PC-3 (cell line): ENCODE measurements at regions not wholly inside any gene's neighbourhood (a gene's known extent, or its start where the extent isn't known, plus 50 kb on each side); places are given as distances from the start of the nearest gene placed in this dataset.

Source experiments
- ATAC-seq: fragments of 200-7000 bp; cut with Tn5 transposase; 2 replicates; pipeline ENCODE4 v1.9.1; 2020; ENCODE audit warnings: mild to moderate bottlenecking, moderate library complexity
- BruUV-seq: library from RNA; stranded (reverse); fragments of 400-500 nt; replicated peaks from 2 replicates; lab custom pipeline; 2021; lab: Mats Ljungman, UMichigan
- CTCF ChIA-PET: fragments of 300-600 bp; sonication (Branson Sonifier 250); formaldehyde crosslinking; loops from one replicate; lab custom pipeline; 2022; ENCODE audit warnings: antibody characterized with exemption; lab: Charles Lee
- POLR2A ChIA-PET: fragments of 300-600 bp; sonication (Branson Sonifier 250); formaldehyde crosslinking; loops from one replicate; lab custom pipeline; 2022; ENCODE audit warnings: antibody characterized with exemption; ENCODE audit not compliant: unreplicated experiment; lab: Charles Lee
- DNase-seq: peaks from one replicate; pipeline ENCODE4 v3.0.0-alpha.2; 2015
- H2AFZ ChIP-seq: fragments of 300-600 bp; sonication (generic); 2 replicates; pipeline ENCODE4 v1.6.0; 2016; ENCODE audit warnings: antibody characterized with exemption, low read length
- H3F3A ChIP-seq: fragments of 300-600 bp; sonication (generic); one replicate; pipeline ENCODE4 v1.6.0; 2017; ENCODE audit warnings: antibody characterized with exemption, low read length, control low read depth, mild to moderate bottlenecking; ENCODE audit not compliant: unreplicated experiment
- H3K27ac ChIP-seq: fragments of 300-600 bp; sonication (generic); 2 replicates; pipeline ENCODE4 v1.5.1; 2016; ENCODE audit warnings: mild to moderate bottlenecking, low read length
- H3K27me3 ChIP-seq: fragments of 300-600 bp; sonication (generic); 2 replicates; pipeline ENCODE4 v1.6.1; 2016; ENCODE audit warnings: low read length, mixed read lengths
- H3K36me3 ChIP-seq: fragments of 300-600 bp; sonication (generic); 2 replicates; pipeline ENCODE4 v1.6.1; 2016; ENCODE audit warnings: low read depth, mixed run types, low read length, mixed read lengths
- H3K4me1 ChIP-seq: fragments of 300-600 bp; sonication (generic); 2 replicates; pipeline ENCODE4 v1.5.1; 2016; ENCODE audit warnings: low read length; ENCODE audit not compliant: insufficient read depth
- H3K4me2 ChIP-seq: fragments of 300-600 bp; sonication (generic); 2 replicates; pipeline ENCODE4 v1.6.0; 2016; ENCODE audit warnings: low read length
- H3K4me3 ChIP-seq: fragments of 300-600 bp; sonication (generic); 2 replicates; pipeline ENCODE4 v1.5.1; 2016; ENCODE audit warnings: mild to moderate bottlenecking, low read length, mixed read lengths
- H3K79me2 ChIP-seq: fragments of 300-600 bp; sonication (generic); 2 replicates; pipeline ENCODE4 v1.6.1; 2017; ENCODE audit warnings: low read length, mixed read lengths
- H3K9ac ChIP-seq: fragments of 300-600 bp; sonication (generic); 2 replicates; pipeline ENCODE4 v1.6.0; 2016; ENCODE audit warnings: mild to moderate bottlenecking, low read length
- H3K9me2 ChIP-seq: fragments of 300-600 bp; sonication (generic); replicated peaks from 2 replicates; pipeline ENCODE4 v1.6.1; 2016; ENCODE audit warnings: mixed run types, low read length, mixed read lengths
- H3K9me3 ChIP-seq: fragments of 300-600 bp; sonication (generic); 2 replicates; pipeline ENCODE4 v1.6.1; 2016; ENCODE audit warnings: low read length, mixed read lengths
- H4K20me1 ChIP-seq: fragments of 300-600 bp; sonication (generic); 2 replicates; pipeline ENCODE4 v1.6.1; 2016; ENCODE audit warnings: low read length, mixed read lengths
- CTCF ChIP-seq: fragments of 300-600 bp; sonication (generic); conservative IDR thresholded peaks from 2 replicates; pipeline ENCODE4 v1.5.1; 2017; ENCODE audit warnings: antibody characterized with exemption, low read depth, mild to moderate bottlenecking, low read length
- EZH2 ChIP-seq: fragments of 300-600 bp; sonication (generic); IDR thresholded peaks from one replicate; pipeline ENCODE4 v1.6.1; 2017; ENCODE audit warnings: antibody characterized with exemption, mild to moderate bottlenecking, low read length; ENCODE audit not compliant: unreplicated experiment
- EZH2phosphoT487 ChIP-seq: fragments of 300-600 bp; sonication (generic); IDR thresholded peaks from 2 replicates; pipeline ENCODE4 v1.6.1; 2018; ENCODE audit warnings: mild to moderate bottlenecking, antibody characterized with exemption, low read length, borderline replicate concordance
- intact Hi-C: fragments of 100-400 bp; cut with micrococcal nuclease; formaldehyde crosslinking; loops from 2 replicates; pipeline ENCODE4 v1.9.0; 2023

GRCh38 chr10:84844461-84844860, 516.1 kb downstream of the CCSER2 start:
- DNase-seq (no peak), ATAC-seq (no peak)
- H3K79me2 ChIP-seq = no peaks in the 10 kb centered on the region
- no peak overlapping the region for H3K9ac ChIP-seq
- no peak overlapping the region for H3K4me3 ChIP-seq
- H3K9me3 ChIP-seq = no peaks in the 10 kb centered on the region
- H3K4me2 ChIP-seq = no peak overlapping the region
- no peaks in the 10 kb centered on the region for H3F3A ChIP-seq
- H3K36me3 ChIP-seq = no peaks in the 10 kb centered on the region
- H3K27me3 ChIP-seq = no peaks in the 10 kb centered on the region
- ChIA-PET CTCF (no interaction called here), POLR2A (no interaction called here)
- intact Hi-C loops = no loop called here
- H3K9me2 ChIP-seq = no peaks in the 10 kb centered on the region
- TF ChIP-seq EZH2 (no peak), EZH2phosphoT487 (no peak), CTCF (no peak)
- no TSS peak for BruUV-seq
- no peak overlapping the region for H2AFZ ChIP-seq
- no peaks in the 10 kb centered on the region for H3K4me1 ChIP-seq
- H4K20me1 ChIP-seq = no peaks in the 10 kb centered on the region
- H3K27ac ChIP-seq = no peak overlapping the region

DNA sequence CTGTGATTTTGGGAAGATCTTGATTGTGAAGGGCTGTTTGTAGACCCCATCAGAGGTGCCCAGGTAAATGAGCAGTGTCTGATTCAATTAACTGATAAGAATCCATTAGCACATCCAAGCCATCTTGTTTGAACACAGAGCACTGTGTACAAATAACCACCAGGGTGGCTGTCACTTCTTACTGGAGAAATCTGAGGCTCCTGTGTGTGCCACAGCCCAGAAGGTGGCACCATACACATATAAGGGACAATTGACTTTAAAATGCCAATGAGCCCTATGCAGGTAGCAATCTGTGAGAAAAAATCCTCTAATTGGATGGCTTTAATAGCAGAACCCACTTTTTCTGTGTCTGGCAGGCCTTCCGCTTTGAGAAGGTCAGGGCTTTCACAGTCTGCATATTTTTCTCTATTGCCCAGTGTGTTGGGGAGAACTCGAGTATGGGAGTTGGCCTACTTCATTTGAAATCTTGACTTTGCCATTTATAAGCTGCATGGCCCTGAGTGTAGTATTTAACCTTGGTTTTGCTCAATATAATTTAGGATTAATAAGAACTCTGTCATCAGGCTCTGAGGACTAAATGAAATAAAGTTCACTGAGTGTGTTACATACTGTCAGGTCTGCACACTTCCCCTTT, 517.4 kb downstream of the CCSER2 start:
- no peaks in the 10 kb centered on the region for H3K9me3 ChIP-seq
- ATAC-seq (no peak), DNase-seq (peak; percentile 22)
- H2AFZ ChIP-seq = no peak overlapping the region
- H3K9ac ChIP-seq = no peak overlapping the region
- H3F3A ChIP-seq = no peaks in the 10 kb centered on the region
- TF ChIP-seq CTCF (peak; percentile 49), EZH2 (no peak)
- H3K36me3 ChIP-seq = no peaks in the 10 kb centered on the region
- H3K4me2 ChIP-seq = no peak overlapping the region
- no peak overlapping the region for H3K27ac ChIP-seq
- no peaks in the 10 kb centered on the region for H3K4me1 ChIP-seq
- CTCF ChIA-PET = no interaction called here
- H4K20me1 ChIP-seq = no peaks in the 10 kb centered on the region
- H3K4me3 ChIP-seq = no peak overlapping the region
- no TSS peak for BruUV-seq
- H3K9me2 ChIP-seq = no peaks in the 10 kb centered on the region
- H3K27me3 ChIP-seq = no peaks in the 10 kb centered on the region
- H3K79me2 ChIP-seq = no peaks in the 10 kb centered on the region
- POLR2A ChIA-PET = no interaction called here
- intact Hi-C loops = no loop called here

DNA sequence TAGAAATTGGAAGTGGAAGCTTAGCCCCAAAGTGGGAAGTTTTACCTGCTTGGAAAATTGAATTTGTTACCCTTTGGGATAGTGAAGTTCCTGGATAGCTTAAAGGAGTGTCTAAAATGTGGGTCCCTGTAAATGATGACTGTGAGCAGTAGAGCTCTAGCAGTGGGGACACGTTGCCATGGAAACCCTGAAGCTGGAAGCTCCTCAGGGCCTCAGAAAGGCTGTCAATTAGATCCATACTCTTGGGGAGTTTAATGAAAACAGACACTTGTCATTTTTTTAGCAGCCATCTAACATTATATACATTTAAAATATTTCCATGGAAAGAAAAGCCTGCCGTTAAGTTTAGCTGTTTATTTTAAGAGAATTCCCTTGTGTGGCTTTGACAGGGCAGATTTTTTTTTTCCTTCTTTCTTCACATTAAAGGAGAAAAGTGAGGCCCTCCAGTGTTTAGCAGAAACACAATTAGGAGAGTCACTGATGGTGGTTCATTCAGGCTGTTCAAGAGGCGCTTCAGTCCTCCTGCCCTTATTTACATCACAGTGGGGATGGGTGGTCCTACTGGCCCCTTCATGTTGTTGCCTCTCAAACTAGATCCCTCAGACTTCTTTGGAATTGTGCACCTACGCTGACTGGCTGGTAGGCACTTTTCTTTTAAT, 518.4 kb downstream of the CCSER2 start:
- no peaks in the 10 kb centered on the region for H3K79me2 ChIP-seq
- no peaks in the 10 kb centered on the region for H3F3A ChIP-seq
- no peaks in the 10 kb centered on the region for H3K9me3 ChIP-seq
- DNase-seq (no peak), ATAC-seq (no peak)
- intact Hi-C loops = no loop called here
- BruUV-seq = no TSS peak
- TF ChIP-seq EZH2 (no peak), CTCF (no peak), EZH2phosphoT487 (no peak)
- H3K4me3 ChIP-seq = no peak overlapping the region
- POLR2A ChIA-PET = no interaction called here
- H3K9me2 ChIP-seq = no peaks in the 10 kb centered on the region
- H3K27me3 ChIP-seq = no peaks in the 10 kb centered on the region
- H3K4me2 ChIP-seq = no peak overlapping the region
- CTCF ChIA-PET = no interaction called here
- no peaks in the 10 kb centered on the region for H3K36me3 ChIP-seq
- H3K4me1 ChIP-seq = no peaks in the 10 kb centered on the region
- no peak overlapping the region for H3K27ac ChIP-seq
- H3K9ac ChIP-seq = no peak overlapping the region
- H4K20me1 ChIP-seq = no peaks in the 10 kb centered on the region
- H2AFZ ChIP-seq = no peak overlapping the region
